Limb (tissue), 2 donors: ENCODE measurements at regions not wholly inside any gene's neighbourhood (a gene's known extent, or its start where the extent isn't known, plus 50 kb on each side); places are given as distances from the start of the nearest gene placed in this dataset.
"Not testable (repeated sequence)": the region's sequence is repeated elsewhere in the genome, so short reads cannot be mapped to it uniquely, and the experiment has no call there.

Experiments used
- DNase-seq, 2 donors: peaks; one replicate each; pipeline ENCODE4 v3.0.0-alpha.2; 2016; ENCODE audit errors: extremely low spot score in 2 of 2

DNA sequence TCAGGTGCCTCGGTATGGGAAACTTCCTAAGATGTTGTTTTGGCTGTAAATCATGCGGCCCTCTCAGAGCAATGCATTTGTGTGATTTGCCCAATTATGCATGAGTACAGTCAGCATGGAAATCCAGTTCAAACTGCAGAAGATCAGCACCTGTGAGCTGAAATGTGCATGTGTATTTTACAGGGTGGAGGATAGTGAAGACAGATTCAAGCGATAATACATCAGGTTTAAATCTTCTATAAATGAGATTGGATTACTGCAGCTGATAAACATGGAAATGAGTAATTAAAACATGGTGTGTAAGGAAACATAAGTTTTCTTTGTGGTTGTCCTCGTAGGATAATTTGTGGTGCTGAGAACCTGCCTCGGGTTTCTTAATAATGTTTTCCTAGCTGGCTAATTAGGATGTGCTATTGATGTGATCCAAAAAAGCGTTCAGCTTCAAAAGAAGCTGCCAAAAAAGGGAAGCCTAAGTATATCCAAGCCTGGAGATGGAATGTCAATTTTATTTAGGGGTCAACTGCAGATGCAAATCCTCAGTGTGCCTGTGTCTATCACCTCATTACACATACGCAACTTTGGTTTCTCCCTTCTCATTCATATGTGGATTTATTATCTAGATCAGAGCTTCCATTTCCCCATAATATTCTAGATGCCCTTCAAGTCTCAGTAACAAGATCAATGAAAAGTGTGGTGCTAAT, 117.1 kb upstream of the CCDC28A start:
- no peak for DNase-seq

DNA sequence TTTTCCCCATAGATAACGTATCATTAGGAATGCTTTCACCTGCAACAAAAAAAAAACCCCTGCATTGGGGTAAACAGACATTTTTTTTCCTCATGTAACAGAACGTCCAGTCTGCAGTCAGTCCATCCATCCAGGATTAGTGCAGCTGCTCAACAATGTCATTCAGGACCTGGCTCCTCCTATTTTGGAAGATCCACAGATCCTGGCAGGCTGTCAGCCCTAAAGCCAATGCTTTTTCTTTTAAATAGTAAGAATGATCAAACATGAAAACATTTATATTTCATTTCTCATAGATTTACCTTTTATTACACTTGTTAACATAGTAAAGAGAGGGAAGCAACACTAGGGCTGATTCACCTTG, 116.5 kb upstream of the CCDC28A start:
- peak in 1 of 2 donors; percentile 32 for DNase-seq

- no peak for DNase-seq
These were observed 113.6 kb upstream of the CCDC28A start for GRCh38 chr6:138659998-138660397.

- no peak for DNase-seq
These were observed 111.1 kb upstream of the CCDC28A start for GRCh38 chr6:138662471-138662870.

DNA sequence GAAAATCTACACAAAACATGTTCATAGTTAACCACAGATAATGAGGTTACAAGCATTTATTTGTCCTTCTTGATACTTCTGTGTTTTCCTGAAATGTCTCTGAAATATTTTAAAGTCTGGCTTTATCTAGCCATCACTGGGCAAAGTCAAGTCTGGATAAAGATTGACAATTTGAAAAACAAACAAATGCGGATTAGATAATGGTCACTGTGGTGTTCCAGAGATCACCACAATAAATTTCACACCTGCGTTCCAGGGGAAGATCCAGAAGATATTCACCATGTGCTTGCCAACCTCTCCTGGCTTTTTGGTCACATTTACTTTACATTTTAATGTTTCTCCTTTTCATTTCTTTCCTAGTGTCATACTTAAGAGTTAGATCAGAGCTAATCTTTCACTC, 109.7 kb upstream of the CCDC28A start:
- DNase-seq = no peak

- DNase-seq = no peak
These were observed 108.8 kb upstream of the CCDC28A start for GRCh38 chr6:138664745-138665144.

GRCh38 chr6:138666636-138667035, 106.9 kb upstream of the CCDC28A start:
- no peak for DNase-seq

GRCh38 chr6:138667408-138667807, 106.2 kb upstream of the CCDC28A start:
- no peak for DNase-seq

- DNase-seq = no peak
These were observed 102.2 kb upstream of the CCDC28A start for GRCh38 chr6:138671351-138671750.

- no peak for DNase-seq
These were observed 100.1 kb upstream of the CCDC28A start for GRCh38 chr6:138673346-138674014.

- not testable (repeated sequence) for DNase-seq
These were observed 99.1 kb upstream of the CCDC28A start for GRCh38 chr6:138674444-138674843.

DNA sequence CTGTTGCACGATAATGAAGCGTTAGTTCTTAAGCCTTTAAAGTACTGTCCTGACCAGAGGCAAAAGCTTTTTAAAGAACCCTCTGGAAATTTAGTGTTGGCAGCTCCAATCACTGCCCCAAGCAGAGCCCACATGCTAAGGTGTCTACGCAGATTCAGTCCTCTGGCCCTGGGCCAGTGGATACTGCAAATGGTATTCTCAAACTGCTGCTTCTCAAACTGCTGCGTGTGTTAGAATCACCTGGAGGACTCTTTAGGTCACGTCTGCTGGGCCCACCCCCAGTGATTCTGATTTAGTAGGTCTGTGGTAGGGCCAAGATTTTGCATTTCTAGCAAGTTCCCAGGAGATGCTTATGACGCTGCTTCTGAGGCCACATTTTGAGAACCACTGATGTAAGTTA, 96.0 kb upstream of the CCDC28A start:
- no peak for DNase-seq

DNA sequence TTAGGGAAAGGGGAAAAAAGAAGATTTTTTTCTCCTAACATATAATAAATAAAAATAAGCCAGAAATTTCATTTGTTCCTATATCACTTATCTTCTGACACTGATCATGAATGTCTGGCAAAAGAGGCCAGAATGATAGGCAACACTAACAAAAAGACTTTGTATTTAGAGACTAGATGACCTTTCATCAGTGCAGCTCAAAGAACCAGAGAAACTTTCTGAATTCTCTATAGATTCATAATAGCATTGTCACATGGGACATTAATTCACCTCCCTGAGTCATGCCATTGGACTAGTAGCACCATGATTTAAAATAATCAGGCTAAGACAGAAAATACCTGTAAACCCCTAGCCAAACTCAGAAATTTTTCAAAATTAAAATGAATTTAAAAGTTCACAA, 95.4 kb upstream of the CCDC28A start:
- DNase-seq = no peak

GRCh38 chr6:138680085-138680484, 93.5 kb upstream of the CCDC28A start:
- no peak for DNase-seq

GRCh38 chr6:138681627-138682026, 91.9 kb upstream of the CCDC28A start:
- DNase-seq = no peak

GRCh38 chr6:138682704-138683527, 90.7 kb upstream of the CCDC28A start:
- DNase-seq = peak in 1 of 2 donors; percentile 27

DNA sequence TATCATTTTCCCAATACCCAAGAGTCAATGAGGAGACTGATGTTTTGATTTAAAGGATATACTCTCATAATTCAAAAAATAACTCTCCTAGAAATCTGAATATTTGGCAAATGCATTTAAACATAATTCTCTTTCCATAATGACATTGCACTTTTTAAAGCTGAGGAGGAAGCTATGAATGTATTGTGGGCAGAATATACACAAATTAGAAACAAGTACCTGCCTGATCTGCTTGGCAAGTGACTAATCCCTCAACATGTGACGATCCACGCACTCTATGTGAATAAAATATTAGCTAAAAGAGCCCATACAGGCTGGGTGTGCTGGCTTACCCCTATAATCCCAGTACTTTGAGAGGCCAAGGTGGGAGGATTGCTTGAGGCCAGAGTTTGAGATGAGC, 88.3 kb upstream of the CCDC28A start:
- no peak for DNase-seq

DNA sequence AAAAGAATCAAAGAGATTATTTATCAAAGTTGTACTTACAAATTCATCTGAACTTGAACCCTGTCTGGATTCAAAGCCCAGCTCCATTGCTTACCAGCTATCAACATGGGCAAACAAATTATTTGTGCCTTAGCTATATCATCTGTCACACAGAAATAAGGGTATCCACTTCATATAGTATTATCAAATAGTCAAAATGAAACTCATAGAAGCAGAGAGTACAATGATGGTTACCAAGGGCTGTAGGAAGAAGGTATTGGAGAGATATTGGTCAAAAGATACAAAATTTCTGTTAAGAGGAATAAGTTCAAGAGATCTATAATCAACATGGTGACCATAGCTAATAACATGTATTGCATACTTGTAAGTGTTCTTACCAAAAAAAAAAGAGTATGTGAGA, 87.8 kb upstream of the CCDC28A start:
- DNase-seq = no peak

DNA sequence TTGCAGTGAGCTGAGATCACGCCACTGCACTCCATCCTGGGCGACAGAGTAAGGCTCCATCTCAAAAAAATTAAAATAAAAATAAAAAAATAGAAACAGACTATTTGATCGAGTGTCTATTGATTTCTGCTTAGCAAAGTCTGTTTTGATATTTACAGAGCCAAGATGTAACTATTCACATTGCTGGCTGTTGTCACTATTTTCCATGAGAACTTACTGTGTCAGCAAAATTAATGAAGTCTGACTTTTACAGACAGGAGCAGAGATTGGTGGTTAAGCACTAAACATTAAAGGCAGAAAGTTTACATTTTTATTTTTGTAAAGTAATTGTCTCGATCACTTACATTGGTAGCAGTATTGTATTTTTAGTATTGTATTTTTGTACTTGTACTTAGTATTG, 85.0 kb upstream of the CCDC28A start:
- DNase-seq = no peak

GRCh38 chr6:138689849-138690248, 83.7 kb upstream of the CCDC28A start:
- DNase-seq = no peak

DNA sequence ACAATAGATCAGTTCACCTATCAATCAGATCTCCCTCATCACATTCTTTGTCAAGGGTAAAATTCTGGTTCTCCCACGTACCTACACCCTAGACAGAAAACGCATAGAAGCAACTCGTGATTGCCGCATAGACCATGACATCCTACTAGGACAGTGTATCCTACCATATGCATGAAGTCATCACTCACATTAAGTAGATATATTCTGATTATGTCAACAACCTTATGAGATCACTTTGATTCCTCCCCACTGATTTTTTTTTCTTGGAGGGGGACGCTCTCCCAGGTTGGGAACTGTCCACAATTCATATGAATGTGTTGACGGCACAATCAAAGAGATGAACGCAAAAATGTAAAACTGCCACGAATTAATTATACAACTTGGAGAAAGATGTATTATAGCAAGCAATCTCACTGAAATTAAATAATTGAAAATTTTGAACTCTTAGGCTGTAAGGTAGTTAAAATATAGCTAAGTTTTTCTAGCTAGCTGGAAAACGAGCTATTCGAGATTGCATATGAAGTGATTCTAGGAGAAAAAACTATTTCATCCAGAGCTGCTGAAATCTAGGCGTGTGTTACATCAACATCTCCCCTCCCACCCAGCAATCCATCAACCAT, 82.5 kb upstream of the CCDC28A start:
- DNase-seq = no peak

GRCh38 chr6:138691595-138692057, 81.9 kb upstream of the CCDC28A start:
- no peak for DNase-seq
